Esophagus squamous epithelium (tissue), 4 donors: ENCODE measurements at regions not wholly inside any gene's neighbourhood (a gene's known extent, or its start where the extent isn't known, plus 50 kb on each side); places are given as distances from the start of the nearest gene placed in this dataset.

Source experiments
- CTCF ChIP-seq, 6 experiments: fragments of 450-650 bp in 4 of 6; fragments of 200-600 bp in 2 of 6; sonication (generic) in 2 of 6; IDR thresholded peaks; one replicate each; pipeline ENCODE4 v1.5.1; 2016 to 2019; ENCODE audit warnings: antibody characterized with exemption in 6 of 6, mild to moderate bottlenecking in 4 of 6, moderate library complexity in 4 of 6
- POLR2A ChIP-seq, 4 donors: fragments of 450-650 bp; IDR thresholded peaks; one replicate each; pipeline ENCODE4 v1.6.1; 2017; ENCODE audit warnings: antibody characterized with exemption in 4 of 4, mild to moderate bottlenecking in 4 of 4, moderate library complexity in 3 of 4

- TF ChIP-seq CTCF (IDR thresholded peaks at IDR 0.05) (no peak), POLR2A (IDR thresholded peaks at IDR 0.05) (no peak)
Observed at GRCh38 chr5:83864652-83865051, 144.0 kb upstream of the HAPLN1 start.
